Muscle of arm (tissue), 1 donor: ENCODE measurements at regions not wholly inside any gene's neighbourhood (a gene's known extent, or its start where the extent isn't known, plus 50 kb on each side); places are given as distances from the start of the nearest gene placed in this dataset.
"Not testable (repeated sequence)": the region's sequence is repeated elsewhere in the genome, so short reads cannot be mapped to it uniquely, and the experiment has no call there.

Experiments used
- DNase-seq: peaks from one replicate; pipeline ENCODE4 v3.0.0-alpha.2; 2013

GRCh38 chr3:194189243-194189791 is 53.4 kb downstream of the HES1 start:
- peak; percentile 58 for DNase-seq

- DNase-seq: not testable (repeated sequence)
Observed at GRCh38 chr3:194191850-194192249, 55.9 kb downstream of the HES1 start.

- no peak for DNase-seq
Observed at GRCh38 chr3:194194051-194194756, 58.3 kb downstream of the HES1 start.

- no peak for DNase-seq
Observed at GRCh38 chr3:194194757-194195085, 58.8 kb downstream of the HES1 start.

- no peak for DNase-seq
Observed at GRCh38 chr3:194195611-194196010, 59.7 kb downstream of the HES1 start.

GRCh38 chr3:194196876-194197275 is 60.9 kb downstream of the HES1 start:
- DNase-seq: no peak

- DNase-seq: no peak
Observed at GRCh38 chr3:194197396-194197960, 61.5 kb downstream of the HES1 start.

- no peak for DNase-seq
Observed at GRCh38 chr3:194197981-194198695, 62.2 kb downstream of the HES1 start.

- DNase-seq: no peak
Observed at GRCh38 chr3:194198938-194199337, 63.0 kb downstream of the HES1 start.

GRCh38 chr3:194200422-194201081 is 64.6 kb downstream of the HES1 start:
- DNase-seq: no peak

GRCh38 chr3:194201953-194202666 is 66.2 kb downstream of the HES1 start:
- DNase-seq: no peak

- DNase-seq: no peak
Observed at GRCh38 chr3:194203482-194204041, 67.6 kb downstream of the HES1 start.

GRCh38 chr3:194204042-194204987 is 68.4 kb downstream of the HES1 start:
- no peak for DNase-seq

GRCh38 chr3:194205675-194206133 is 69.8 kb downstream of the HES1 start:
- no peak for DNase-seq

- DNase-seq: peak; percentile 56
Observed at GRCh38 chr3:194206320-194206719, 70.4 kb downstream of the HES1 start.

GRCh38 chr3:194208709-194209108 is 72.8 kb downstream of the HES1 start:
- DNase-seq: no peak

- no peak for DNase-seq
Observed at GRCh38 chr3:194212161-194212844, 76.4 kb downstream of the HES1 start.

- no peak for DNase-seq
Observed at GRCh38 chr3:194212845-194213331, 76.9 kb downstream of the HES1 start.

- no peak for DNase-seq
Observed at GRCh38 chr3:194215392-194215791, 79.4 kb downstream of the HES1 start.
